Loucy (cell line): ENCODE measurements at regions not wholly inside any gene's neighbourhood (a gene's known extent, or its start where the extent isn't known, plus 50 kb on each side); places are given as distances from the start of the nearest gene placed in this dataset.

ENCODE experiments used
- H2AFZ ChIP-seq: fragments of 200-600 bp; sonication (generic); 2 replicates; pipeline ENCODE4 v1.6.0; 2016; ENCODE audit warnings: antibody characterized with exemption, mild to moderate bottlenecking, low read length, moderate library complexity
- H3F3A ChIP-seq: fragments of 200-600 bp; 2 replicates; pipeline ENCODE4 v1.6.0; 2016; ENCODE audit warnings: antibody characterized with exemption, low read depth, mild to moderate bottlenecking
- H3K27me3 ChIP-seq: fragments of 200-600 bp; sonication (generic); 2 replicates; pipeline ENCODE4 v1.6.1; 2014; ENCODE audit warnings: low read length, mild to moderate bottlenecking; ENCODE audit not compliant: insufficient read depth, poor library complexity, severe bottlenecking
- H3K36me3 ChIP-seq: fragments of 200-600 bp; sonication (generic); 2 replicates; pipeline ENCODE4 v1.6.1; 2016; ENCODE audit warnings: low read length; ENCODE audit not compliant: insufficient read depth
- H3K4me1 ChIP-seq: fragments of 200-600 bp; sonication (generic); 2 replicates; pipeline ENCODE4 v1.5.1; 2014; ENCODE audit warnings: low read length, mild to moderate bottlenecking; ENCODE audit not compliant: insufficient read depth, poor library complexity, severe bottlenecking
- H3K4me2 ChIP-seq: fragments of 200-600 bp; sonication (generic); 2 replicates; pipeline ENCODE4 v1.6.0; 2014; ENCODE audit warnings: antibody characterized with exemption, low read length, low read depth, mild to moderate bottlenecking; ENCODE audit not compliant: poor library complexity, severe bottlenecking
- H3K4me3 ChIP-seq: fragments of 200-600 bp; sonication (generic); 2 replicates; pipeline ENCODE4 v1.5.1; 2014; ENCODE audit warnings: low read length, mild to moderate bottlenecking, mixed read lengths; ENCODE audit not compliant: poor library complexity, severe bottlenecking
- H3K79me2 ChIP-seq: fragments of 200-600 bp; sonication (generic); 2 replicates; pipeline ENCODE4 v1.6.1; 2014; ENCODE audit warnings: low read length; ENCODE audit not compliant: insufficient read depth
- H3K9ac ChIP-seq: fragments of 200-600 bp; sonication (generic); 2 replicates; pipeline ENCODE4 v1.6.0; 2014; ENCODE audit warnings: mild to moderate bottlenecking, low read depth, low read length, moderate library complexity; ENCODE audit not compliant: poor library complexity, severe bottlenecking
- H3K9me2 ChIP-seq: fragments of 200-600 bp; sonication (generic); replicated peaks from 2 replicates; pipeline ENCODE4 v1.6.1; 2016; ENCODE audit warnings: low read depth, low read length, mixed read lengths
- H3K9me3 ChIP-seq: fragments of 200-600 bp; sonication (generic); 2 replicates; pipeline ENCODE4 v1.6.1; 2014; ENCODE audit warnings: mild to moderate bottlenecking, antibody characterized with exemption, low read length, low read depth; ENCODE audit not compliant: insufficient read depth
- H4K20me1 ChIP-seq: fragments of 200-600 bp; sonication (generic); 2 replicates; pipeline ENCODE4 v1.6.0; 2014; ENCODE audit warnings: antibody characterized with exemption, low read length, mild to moderate bottlenecking; ENCODE audit not compliant: insufficient read depth, poor library complexity, severe bottlenecking
- EZH2phosphoT487 ChIP-seq: fragments of 200-600 bp; IDR thresholded peaks from 2 replicates; pipeline ENCODE4 v1.6.1; 2018; ENCODE audit warnings: antibody characterized with exemption, mild to moderate bottlenecking, moderate library complexity, borderline replicate concordance
- TF ChIP-seq, protein P1 (sequence below): fragments of 200-600 bp; sonication (generic); conservative IDR thresholded peaks from 2 replicates; pipeline ENCODE4 v1.5.1; 2014; ENCODE audit warnings: mild to moderate bottlenecking, antibody characterized with exemption, low read length

DNA sequence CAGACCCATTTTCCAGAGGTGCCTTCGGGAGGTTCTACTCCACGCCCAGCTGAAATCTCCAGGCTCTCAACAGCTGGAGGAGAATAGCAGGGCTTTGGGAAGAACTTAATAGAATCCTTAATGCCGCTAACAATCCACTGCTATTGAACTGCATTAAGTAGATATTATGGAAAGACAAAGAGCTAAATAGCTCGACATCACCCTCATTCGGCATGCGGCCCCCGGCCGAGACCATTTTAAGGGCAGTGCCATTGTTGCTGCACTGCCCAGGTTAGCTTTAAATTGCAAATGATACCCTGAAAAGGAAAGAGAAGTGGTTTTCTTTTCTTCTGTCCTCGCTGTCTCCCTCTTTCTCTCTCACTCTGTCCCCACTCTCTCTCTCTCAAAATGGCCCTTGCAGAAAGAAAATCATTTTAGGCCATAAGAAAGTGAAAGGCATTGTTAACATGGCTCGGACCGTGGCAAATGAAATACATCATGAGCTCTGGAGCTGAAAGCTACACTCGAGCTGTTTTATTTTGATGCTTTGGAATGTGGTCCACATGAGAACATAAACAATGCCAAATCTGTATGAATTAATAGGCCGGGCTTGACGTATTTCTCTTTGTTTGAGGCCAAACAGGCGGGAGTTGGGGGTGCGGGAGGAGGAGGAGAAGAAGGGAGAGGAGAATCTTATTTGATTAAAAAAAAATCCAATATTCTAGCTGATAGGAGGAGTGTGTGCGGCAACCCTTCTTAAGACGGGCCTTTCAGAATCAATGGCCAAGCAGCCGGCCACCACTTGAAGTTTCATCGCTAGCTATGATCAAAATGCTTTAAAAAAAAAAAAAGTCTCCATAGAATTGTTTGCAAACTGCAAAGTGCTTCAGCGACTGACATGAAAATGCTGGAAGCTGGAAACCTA, 298.8 kb upstream of the IRX3 start:
- Histone ChIP-seq H3K4me1 (peaks cover 6% of the 10 kb centered on the region), H3K4me3 (no peak overlapping the region), H3F3A (no peaks in the 10 kb centered on the region), H3K9me2 (no peaks in the 10 kb centered on the region), H3K36me3 (no peaks in the 10 kb centered on the region), H3K27me3 (no peaks in the 10 kb centered on the region), H3K4me2 (no peak overlapping the region), H3K9me3 (no peaks in the 10 kb centered on the region), H3K79me2 (no peaks in the 10 kb centered on the region), H4K20me1 (no peaks in the 10 kb centered on the region), H2AFZ (no peak overlapping the region), H3K9ac (no peak overlapping the region)
- no peak for TF ChIP-seq EZH2phosphoT487
- TF ChIP-seq, protein P1, sequence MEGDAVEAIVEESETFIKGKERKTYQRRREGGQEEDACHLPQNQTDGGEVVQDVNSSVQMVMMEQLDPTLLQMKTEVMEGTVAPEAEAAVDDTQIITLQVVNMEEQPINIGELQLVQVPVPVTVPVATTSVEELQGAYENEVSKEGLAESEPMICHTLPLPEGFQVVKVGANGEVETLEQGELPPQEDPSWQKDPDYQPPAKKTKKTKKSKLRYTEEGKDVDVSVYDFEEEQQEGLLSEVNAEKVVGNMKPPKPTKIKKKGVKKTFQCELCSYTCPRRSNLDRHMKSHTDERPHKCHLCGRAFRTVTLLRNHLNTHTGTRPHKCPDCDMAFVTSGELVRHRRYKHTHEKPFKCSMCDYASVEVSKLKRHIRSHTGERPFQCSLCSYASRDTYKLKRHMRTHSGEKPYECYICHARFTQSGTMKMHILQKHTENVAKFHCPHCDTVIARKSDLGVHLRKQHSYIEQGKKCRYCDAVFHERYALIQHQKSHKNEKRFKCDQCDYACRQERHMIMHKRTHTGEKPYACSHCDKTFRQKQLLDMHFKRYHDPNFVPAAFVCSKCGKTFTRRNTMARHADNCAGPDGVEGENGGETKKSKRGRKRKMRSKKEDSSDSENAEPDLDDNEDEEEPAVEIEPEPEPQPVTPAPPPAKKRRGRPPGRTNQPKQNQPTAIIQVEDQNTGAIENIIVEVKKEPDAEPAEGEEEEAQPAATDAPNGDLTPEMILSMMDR: no peak

DNA sequence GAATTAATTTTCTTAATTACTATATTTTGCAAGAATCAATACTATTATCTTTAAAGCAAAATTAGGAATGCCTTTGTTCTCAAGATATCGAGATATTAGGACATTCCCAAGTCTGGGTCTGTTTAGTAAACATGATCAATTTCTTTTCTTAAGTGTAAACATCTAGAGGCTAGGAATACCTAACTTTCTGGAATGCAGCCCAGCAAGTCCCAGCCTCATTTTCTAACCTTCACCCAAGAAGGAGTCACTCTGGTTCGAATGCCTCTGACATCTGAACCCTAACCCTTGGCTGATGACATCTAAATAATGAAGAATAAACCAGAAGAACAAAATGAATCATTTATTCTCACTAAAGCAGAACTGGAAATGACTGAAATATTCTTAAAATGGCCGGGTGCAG, 297.5 kb upstream of the IRX3 start:
- Histone ChIP-seq H2AFZ (no peak overlapping the region), H3K36me3 (no peaks in the 10 kb centered on the region), H3K27me3 (no peaks in the 10 kb centered on the region), H3K79me2 (no peaks in the 10 kb centered on the region), H3K9ac (no peak overlapping the region), H3K4me3 (no peak overlapping the region), H3K9me3 (no peaks in the 10 kb centered on the region), H3K9me2 (no peaks in the 10 kb centered on the region), H3K4me2 (no peak overlapping the region), H4K20me1 (no peaks in the 10 kb centered on the region), H3F3A (no peaks in the 10 kb centered on the region), H3K4me1 (peaks cover 6% of the 10 kb centered on the region)
- TF ChIP-seq, protein P1: no peak
- no peak for TF ChIP-seq EZH2phosphoT487

GRCh38 chr16:54582631-54583250, 296.2 kb upstream of the IRX3 start:
- Histone ChIP-seq H3K4me1 (peaks cover 6% of the 10 kb centered on the region), H3K27me3 (no peaks in the 10 kb centered on the region), H3K79me2 (no peaks in the 10 kb centered on the region), H3K4me3 (no peak overlapping the region), H3F3A (no peaks in the 10 kb centered on the region), H3K9me3 (no peaks in the 10 kb centered on the region), H3K36me3 (no peaks in the 10 kb centered on the region), H3K9ac (no peak overlapping the region), H4K20me1 (no peaks in the 10 kb centered on the region), H3K4me2 (no peak overlapping the region), H2AFZ (no peak overlapping the region), H3K9me2 (no peaks in the 10 kb centered on the region)
- TF ChIP-seq EZH2phosphoT487: no peak
- TF ChIP-seq, protein P1: no peak
